NB4 (cell line): ENCODE measurements at regions not wholly inside any gene's neighbourhood (a gene's known extent, or its start where the extent isn't known, plus 50 kb on each side); places are given as distances from the start of the nearest gene placed in this dataset.

Experiments used
- DNase-seq: peaks from one replicate; pipeline ENCODE4 v3.0.0; 2010; ENCODE audit warnings: low read depth
- H3K4me3 ChIP-seq: one replicate; pipeline ENCODE4 v1.5.1; 2011; ENCODE audit warnings: mild to moderate bottlenecking, low read depth, low read length, moderate library complexity
- CTCF ChIP-seq: IDR thresholded peaks from one replicate; pipeline ENCODE4 v1.5.1; 2012; ENCODE audit warnings: low read depth, low read length
- MAX ChIP-seq: IDR thresholded peaks from 2 replicates; pipeline ENCODE4 v1.6.1; 2011; ENCODE audit warnings: low read depth, low read length
- MYC ChIP-seq: IDR thresholded peaks from 2 replicates; pipeline ENCODE4 v1.6.1; 2011; ENCODE audit warnings: low read depth, low read length
- POLR2A ChIP-seq: IDR thresholded peaks from 2 replicates; pipeline ENCODE4 v1.6.1; 2011; ENCODE audit warnings: mild to moderate bottlenecking; ENCODE audit not compliant: insufficient read length; ENCODE audit errors: extremely low read depth

- TF ChIP-seq MYC: no peak
- TF ChIP-seq MAX: no peak
- TF ChIP-seq POLR2A: no peak
- no peak for TF ChIP-seq CTCF
- peak; percentile 79 for DNase-seq
- no peak overlapping the region for H3K4me3 ChIP-seq
Measured at GRCh38 chr1:229121845-229122436, 149.0 kb upstream of the RAB4A start.

- no peak overlapping the region for H3K4me3 ChIP-seq
- DNase-seq: no peak
- TF ChIP-seq MYC (no peak), CTCF (no peak), MAX (no peak), POLR2A (no peak)
Measured at GRCh38 chr1:229122606-229123005, 148.3 kb upstream of the RAB4A start.

GRCh38 chr1:229124116-229124515 lies 146.8 kb upstream of the RAB4A start:
- no peak for TF ChIP-seq POLR2A
- TF ChIP-seq CTCF: no peak
- no peak for TF ChIP-seq MYC
- TF ChIP-seq MAX: no peak
- no peak overlapping the region for H3K4me3 ChIP-seq
- DNase-seq: peak; percentile 55

- TF ChIP-seq MAX (no peak), MYC (no peak), CTCF (no peak)
- H3K4me3 ChIP-seq: no peak overlapping the region
- no peak for DNase-seq
Measured at GRCh38 chr1:229124520-229125124, 146.3 kb upstream of the RAB4A start.

- peak; percentile 76 for DNase-seq
- no peak for TF ChIP-seq CTCF
- TF ChIP-seq POLR2A: no peak
- no peak for TF ChIP-seq MAX
- no peak for TF ChIP-seq MYC
- no peak overlapping the region for H3K4me3 ChIP-seq
Measured at GRCh38 chr1:229127301-229127700, 143.6 kb upstream of the RAB4A start.
